ENCODE measurements at regions not wholly inside any gene's neighbourhood (a gene's known extent, or its start where the extent isn't known, plus 50 kb on each side); places are given as distances from the start of the nearest gene placed in this dataset.

GRCh38 chr6:103154779-103155572 lies 1704.7 kb downstream of the HACE1 start:
- no peaks in the 10 kb centered on the region for H3K9me3 ChIP-seq (ENCODE audit: control insufficient read depth, low read length)
- H3K27ac ChIP-seq (ENCODE audit: insufficient read depth, low read length, poor library complexity, severe bottlenecking), result no peak overlapping the region
- no peaks in the 10 kb centered on the region for H3K27me3 ChIP-seq (replicated peaks; ENCODE audit: control insufficient read depth, insufficient read depth, low read length, poor library complexity, severe bottlenecking)
- H3K4me3 ChIP-seq (ENCODE audit: insufficient read depth, low read depth, low read length, poor library complexity, severe bottlenecking), result no peak overlapping the region
- H3K4me1 ChIP-seq (ENCODE audit: control insufficient read depth, insufficient read depth, low read length, poor library complexity, severe bottlenecking), result no peaks in the 10 kb centered on the region
- DNase-seq, result no peak
- H3K36me3 ChIP-seq (ENCODE audit: control insufficient read depth, insufficient read depth, low read length), result no peaks in the 10 kb centered on the region

GRCh38 chr6:103153016-103153415 lies 1706.7 kb downstream of the HACE1 start:
- Histone ChIP-seq H3K4me1 (ENCODE audit: control insufficient read depth, insufficient read depth, low read length, poor library complexity, severe bottlenecking) (no peaks in the 10 kb centered on the region), H3K27me3 (replicated peaks; ENCODE audit: control insufficient read depth, insufficient read depth, low read length, poor library complexity, severe bottlenecking) (no peaks in the 10 kb centered on the region), H3K9me3 (ENCODE audit: control insufficient read depth, low read length) (no peaks in the 10 kb centered on the region), H3K36me3 (ENCODE audit: control insufficient read depth, insufficient read depth, low read length) (no peaks in the 10 kb centered on the region), H3K27ac (ENCODE audit: insufficient read depth, low read length, poor library complexity, severe bottlenecking) (no peak overlapping the region), H3K4me3 (ENCODE audit: insufficient read depth, low read depth, low read length, poor library complexity, severe bottlenecking) (no peak overlapping the region)
- no peak for DNase-seq

DNA sequence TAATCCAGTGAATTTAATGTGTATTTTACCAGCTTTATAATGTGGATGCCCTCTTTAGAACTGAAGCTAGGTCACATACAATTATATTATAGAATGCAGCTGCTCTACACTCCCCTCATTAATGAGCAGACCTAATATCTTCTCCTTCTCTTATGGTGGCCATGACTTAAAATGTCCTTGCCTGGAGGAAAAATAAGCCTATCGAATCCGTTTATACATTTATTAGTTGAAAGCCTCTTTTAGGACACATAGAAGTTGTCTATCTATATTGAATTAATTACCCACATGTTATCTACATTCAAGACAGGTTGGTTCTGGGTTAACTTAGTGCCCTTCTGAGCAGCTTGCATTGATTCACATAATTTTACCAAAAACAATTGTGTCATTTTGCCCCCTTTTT lies 1716.8 kb downstream of the HACE1 start:
- H3K27me3 ChIP-seq (replicated peaks; ENCODE audit: control insufficient read depth, insufficient read depth, low read length, poor library complexity, severe bottlenecking), result no peaks in the 10 kb centered on the region
- no peak overlapping the region for H3K4me3 ChIP-seq (ENCODE audit: insufficient read depth, low read depth, low read length, poor library complexity, severe bottlenecking)
- no peak overlapping the region for H3K27ac ChIP-seq (ENCODE audit: insufficient read depth, low read length, poor library complexity, severe bottlenecking)
- H3K36me3 ChIP-seq (ENCODE audit: control insufficient read depth, insufficient read depth, low read length), result no peaks in the 10 kb centered on the region
- H3K4me1 ChIP-seq (ENCODE audit: control insufficient read depth, insufficient read depth, low read length, poor library complexity, severe bottlenecking), result no peaks in the 10 kb centered on the region
- no peak for DNase-seq
- no peaks in the 10 kb centered on the region for H3K9me3 ChIP-seq (ENCODE audit: control insufficient read depth, low read length)

DNA sequence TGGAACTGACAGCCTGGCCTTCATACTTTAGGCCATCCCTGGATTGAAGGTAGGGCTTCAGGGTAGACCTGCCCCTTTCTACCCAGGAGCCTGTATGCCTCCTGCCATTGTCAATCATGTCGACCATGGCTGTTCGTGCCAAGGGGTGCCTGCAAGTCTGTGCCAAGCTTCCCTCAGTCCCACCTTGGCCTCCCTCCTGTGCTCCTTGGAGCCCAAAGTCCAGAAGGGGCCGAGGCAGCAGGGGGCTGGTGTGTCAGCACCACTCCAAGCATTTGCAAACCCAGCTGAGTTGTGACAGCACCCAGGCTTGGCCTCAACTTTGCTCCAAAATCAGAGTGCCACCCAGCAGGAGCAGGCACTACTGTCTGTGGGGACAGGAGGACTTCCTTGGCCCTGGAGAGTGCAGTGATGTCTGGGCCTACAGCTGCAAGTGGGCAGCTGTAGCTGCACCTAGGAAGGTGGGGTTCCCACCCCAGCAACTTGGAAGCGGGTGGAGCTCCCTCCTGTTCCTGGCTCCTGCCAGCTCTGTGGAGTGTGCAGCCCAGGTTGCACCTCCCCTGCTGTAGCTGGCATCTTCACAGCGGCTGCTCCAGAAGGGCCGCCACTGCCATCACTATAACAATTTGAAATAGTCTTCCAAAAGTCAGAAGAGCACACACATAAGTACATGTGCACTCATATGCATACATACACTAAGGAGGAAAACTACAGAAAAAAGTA lies 1719.3 kb downstream of the HACE1 start:
- Histone ChIP-seq H3K4me3 (ENCODE audit: insufficient read depth, low read depth, low read length, poor library complexity, severe bottlenecking) (no peak overlapping the region), H3K36me3 (ENCODE audit: control insufficient read depth, insufficient read depth, low read length) (no peaks in the 10 kb centered on the region), H3K4me1 (ENCODE audit: control insufficient read depth, insufficient read depth, low read length, poor library complexity, severe bottlenecking) (no peaks in the 10 kb centered on the region), H3K27me3 (replicated peaks; ENCODE audit: control insufficient read depth, insufficient read depth, low read length, poor library complexity, severe bottlenecking) (no peaks in the 10 kb centered on the region), H3K9me3 (ENCODE audit: control insufficient read depth, low read length) (no peaks in the 10 kb centered on the region), H3K27ac (ENCODE audit: insufficient read depth, low read length, poor library complexity, severe bottlenecking) (no peak overlapping the region)
- DNase-seq, result no peak

- no peaks in the 10 kb centered on the region for H3K4me1 ChIP-seq (ENCODE audit: control insufficient read depth, insufficient read depth, low read length, poor library complexity, severe bottlenecking)
- no peak overlapping the region for H3K4me3 ChIP-seq (ENCODE audit: insufficient read depth, low read depth, low read length, poor library complexity, severe bottlenecking)
- H3K9me3 ChIP-seq (ENCODE audit: control insufficient read depth, low read length), result no peaks in the 10 kb centered on the region
- DNase-seq, result no peak
- H3K27ac ChIP-seq (ENCODE audit: insufficient read depth, low read length, poor library complexity, severe bottlenecking), result no peak overlapping the region
- H3K36me3 ChIP-seq (ENCODE audit: control insufficient read depth, insufficient read depth, low read length), result no peaks in the 10 kb centered on the region
- H3K27me3 ChIP-seq (replicated peaks; ENCODE audit: control insufficient read depth, insufficient read depth, low read length, poor library complexity, severe bottlenecking), result no peaks in the 10 kb centered on the region
Observed at GRCh38 chr6:103139377-103139776, 1720.3 kb downstream of the HACE1 start.

GRCh38 chr6:103124471-103124870 lies 1731.0 kb downstream of the GRIK2 start:
- H3K9me3 ChIP-seq (ENCODE audit: control insufficient read depth, low read length), result no peaks in the 10 kb centered on the region
- H3K4me3 ChIP-seq (ENCODE audit: insufficient read depth, low read depth, low read length, poor library complexity, severe bottlenecking), result no peak overlapping the region
- no peaks in the 10 kb centered on the region for H3K27me3 ChIP-seq (replicated peaks; ENCODE audit: control insufficient read depth, insufficient read depth, low read length, poor library complexity, severe bottlenecking)
- no peak overlapping the region for H3K27ac ChIP-seq (ENCODE audit: insufficient read depth, low read length, poor library complexity, severe bottlenecking)
- H3K36me3 ChIP-seq (ENCODE audit: control insufficient read depth, insufficient read depth, low read length), result no peaks in the 10 kb centered on the region
- H3K4me1 ChIP-seq (ENCODE audit: control insufficient read depth, insufficient read depth, low read length, poor library complexity, severe bottlenecking), result no peaks in the 10 kb centered on the region
- DNase-seq, result no peak

GRCh38 chr6:103122766-103123601 lies 1729.5 kb downstream of the GRIK2 start:
- no peak for DNase-seq
- Histone ChIP-seq H3K36me3 (ENCODE audit: control insufficient read depth, insufficient read depth, low read length) (no peaks in the 10 kb centered on the region), H3K27ac (ENCODE audit: insufficient read depth, low read length, poor library complexity, severe bottlenecking) (no peak overlapping the region), H3K9me3 (ENCODE audit: control insufficient read depth, low read length) (no peaks in the 10 kb centered on the region), H3K4me3 (ENCODE audit: insufficient read depth, low read depth, low read length, poor library complexity, severe bottlenecking) (no peak overlapping the region), H3K27me3 (replicated peaks; ENCODE audit: control insufficient read depth, insufficient read depth, low read length, poor library complexity, severe bottlenecking) (no peaks in the 10 kb centered on the region), H3K4me1 (ENCODE audit: control insufficient read depth, insufficient read depth, low read length, poor library complexity, severe bottlenecking) (no peaks in the 10 kb centered on the region)

GRCh38 chr6:103119056-103119455 lies 1725.5 kb downstream of the GRIK2 start:
- DNase-seq, result no peak
- no peak overlapping the region for H3K4me3 ChIP-seq (ENCODE audit: insufficient read depth, low read depth, low read length, poor library complexity, severe bottlenecking)
- H3K27me3 ChIP-seq (replicated peaks; ENCODE audit: control insufficient read depth, insufficient read depth, low read length, poor library complexity, severe bottlenecking), result no peaks in the 10 kb centered on the region
- no peaks in the 10 kb centered on the region for H3K36me3 ChIP-seq (ENCODE audit: control insufficient read depth, insufficient read depth, low read length)
- no peak overlapping the region for H3K27ac ChIP-seq (ENCODE audit: insufficient read depth, low read length, poor library complexity, severe bottlenecking)
- no peaks in the 10 kb centered on the region for H3K4me1 ChIP-seq (ENCODE audit: control insufficient read depth, insufficient read depth, low read length, poor library complexity, severe bottlenecking)
- no peaks in the 10 kb centered on the region for H3K9me3 ChIP-seq (ENCODE audit: control insufficient read depth, low read length)

DNA sequence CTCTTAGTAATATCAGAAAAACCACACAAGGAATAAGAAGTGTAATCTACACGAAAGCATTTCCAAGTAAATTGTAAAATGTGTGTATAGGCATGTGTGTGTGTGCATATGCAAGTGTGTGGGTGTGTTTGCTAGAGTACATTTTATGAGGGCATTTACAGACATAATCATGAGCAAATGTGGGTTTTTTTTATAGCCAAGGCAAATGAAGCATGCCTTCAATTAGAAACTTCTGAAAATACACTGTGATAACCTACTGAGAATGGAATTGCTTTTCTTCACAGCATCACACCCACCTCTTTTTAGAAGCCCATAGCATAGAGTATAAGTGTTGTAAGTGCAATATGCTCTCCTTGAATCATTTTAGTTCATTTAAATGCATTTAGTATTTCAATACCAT lies 1721.1 kb downstream of the GRIK2 start:
- Histone ChIP-seq H3K4me3 (ENCODE audit: insufficient read depth, low read depth, low read length, poor library complexity, severe bottlenecking) (no peak overlapping the region), H3K27ac (ENCODE audit: insufficient read depth, low read length, poor library complexity, severe bottlenecking) (no peak overlapping the region), H3K9me3 (ENCODE audit: control insufficient read depth, low read length) (no peaks in the 10 kb centered on the region), H3K36me3 (ENCODE audit: control insufficient read depth, insufficient read depth, low read length) (no peaks in the 10 kb centered on the region), H3K4me1 (ENCODE audit: control insufficient read depth, insufficient read depth, low read length, poor library complexity, severe bottlenecking) (no peaks in the 10 kb centered on the region), H3K27me3 (replicated peaks; ENCODE audit: control insufficient read depth, insufficient read depth, low read length, poor library complexity, severe bottlenecking) (no peaks in the 10 kb centered on the region)
- DNase-seq, result no peak

DNA sequence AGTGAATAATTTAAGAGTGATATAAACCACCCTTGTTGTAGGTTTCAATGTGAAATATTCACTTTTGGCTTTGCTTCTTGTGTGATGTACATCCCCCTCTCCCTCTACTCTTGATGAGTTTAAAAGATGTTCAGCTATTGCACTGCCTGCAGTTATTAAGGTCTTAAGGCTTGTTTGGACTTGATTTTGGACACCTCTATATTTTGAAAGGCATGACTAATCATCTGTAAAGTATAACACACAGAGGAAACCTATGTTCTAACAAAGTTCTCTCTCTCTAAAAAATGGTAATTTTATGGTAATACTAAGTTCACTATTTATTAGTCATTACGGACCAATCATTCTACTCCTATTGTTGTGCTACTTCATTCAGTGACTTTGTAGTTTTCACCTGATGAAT lies 1719.9 kb downstream of the GRIK2 start:
- Histone ChIP-seq H3K36me3 (ENCODE audit: control insufficient read depth, insufficient read depth, low read length) (no peaks in the 10 kb centered on the region), H3K4me1 (ENCODE audit: control insufficient read depth, insufficient read depth, low read length, poor library complexity, severe bottlenecking) (no peaks in the 10 kb centered on the region), H3K4me3 (ENCODE audit: insufficient read depth, low read depth, low read length, poor library complexity, severe bottlenecking) (no peak overlapping the region), H3K9me3 (ENCODE audit: control insufficient read depth, low read length) (no peaks in the 10 kb centered on the region), H3K27me3 (replicated peaks; ENCODE audit: control insufficient read depth, insufficient read depth, low read length, poor library complexity, severe bottlenecking) (no peaks in the 10 kb centered on the region), H3K27ac (ENCODE audit: insufficient read depth, low read length, poor library complexity, severe bottlenecking) (no peak overlapping the region)
- DNase-seq, result no peak

Measured in effector memory CD4-positive, alpha-beta T cell (primary cell).